ENCODE measurements at regions not wholly inside any gene's neighbourhood (a gene's known extent, or its start where the extent isn't known, plus 50 kb on each side); places are given as distances from the start of the nearest gene placed in this dataset.

- TF ChIP-seq CTCF (IDR thresholded peaks at IDR 0.05) = no peak
- TF ChIP-seq POLR2A (IDR thresholded peaks at IDR 0.05) = no peak
These were observed 694.3 kb upstream of the SGCG start for GRCh38 chr13:22486490-22486889.
